ENCODE measurements at regions not wholly inside any gene's neighbourhood (a gene's known extent, or its start where the extent isn't known, plus 50 kb on each side); places are given as distances from the start of the nearest gene placed in this dataset.

DNA sequence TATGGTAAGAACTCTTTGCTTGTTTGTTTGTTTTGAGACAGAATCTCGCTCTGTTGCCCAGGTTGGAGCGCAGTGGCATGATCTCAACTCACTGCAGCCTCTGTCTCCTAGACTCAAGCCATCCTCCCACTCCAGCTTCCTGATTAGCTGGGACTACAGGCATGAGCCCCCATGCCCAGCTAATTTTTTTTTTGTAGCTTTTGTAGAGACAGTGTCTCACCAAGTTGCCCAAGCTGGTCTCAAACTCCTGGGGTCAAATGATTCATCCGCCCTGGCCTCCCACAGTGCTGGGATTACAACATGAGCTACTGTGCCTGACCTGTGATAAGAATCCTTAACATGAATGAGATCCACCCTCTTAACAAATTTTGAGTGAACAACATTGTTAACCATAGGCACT is 183.9 kb upstream of the TSHZ3 start:
- no peak for TF ChIP-seq POLR2A (IDR thresholded peaks at IDR 0.05)
- TF ChIP-seq, protein P1, sequence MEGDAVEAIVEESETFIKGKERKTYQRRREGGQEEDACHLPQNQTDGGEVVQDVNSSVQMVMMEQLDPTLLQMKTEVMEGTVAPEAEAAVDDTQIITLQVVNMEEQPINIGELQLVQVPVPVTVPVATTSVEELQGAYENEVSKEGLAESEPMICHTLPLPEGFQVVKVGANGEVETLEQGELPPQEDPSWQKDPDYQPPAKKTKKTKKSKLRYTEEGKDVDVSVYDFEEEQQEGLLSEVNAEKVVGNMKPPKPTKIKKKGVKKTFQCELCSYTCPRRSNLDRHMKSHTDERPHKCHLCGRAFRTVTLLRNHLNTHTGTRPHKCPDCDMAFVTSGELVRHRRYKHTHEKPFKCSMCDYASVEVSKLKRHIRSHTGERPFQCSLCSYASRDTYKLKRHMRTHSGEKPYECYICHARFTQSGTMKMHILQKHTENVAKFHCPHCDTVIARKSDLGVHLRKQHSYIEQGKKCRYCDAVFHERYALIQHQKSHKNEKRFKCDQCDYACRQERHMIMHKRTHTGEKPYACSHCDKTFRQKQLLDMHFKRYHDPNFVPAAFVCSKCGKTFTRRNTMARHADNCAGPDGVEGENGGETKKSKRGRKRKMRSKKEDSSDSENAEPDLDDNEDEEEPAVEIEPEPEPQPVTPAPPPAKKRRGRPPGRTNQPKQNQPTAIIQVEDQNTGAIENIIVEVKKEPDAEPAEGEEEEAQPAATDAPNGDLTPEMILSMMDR (IDR thresholded peaks at IDR 0.05) = no peak

Data from gastroesophageal sphincter (tissue), 3 donors.